ENCODE measurements at regions not wholly inside any gene's neighbourhood (a gene's known extent, or its start where the extent isn't known, plus 50 kb on each side); places are given as distances from the start of the nearest gene placed in this dataset.

DNA sequence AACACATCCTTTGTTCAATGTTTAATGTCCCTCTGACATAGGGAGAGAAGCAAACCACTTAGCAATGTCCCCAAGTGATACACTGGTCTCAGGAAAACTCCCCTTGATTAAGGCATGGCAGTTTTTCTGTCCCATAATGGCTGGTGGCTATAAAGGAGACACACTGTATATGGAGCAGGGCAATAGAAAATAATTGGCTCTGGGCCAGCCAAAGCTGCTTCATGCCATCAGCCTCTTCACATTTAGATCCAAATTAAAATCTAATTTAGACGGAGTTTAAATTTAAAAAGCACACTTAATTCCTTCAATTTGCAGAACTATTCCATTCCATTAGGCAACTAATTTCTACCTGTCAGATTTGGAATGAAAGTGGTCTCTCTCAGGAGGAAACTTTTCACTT lies 638.1 kb downstream of the DSC3 start (continued):
- no peak for TF ChIP-seq MYC (IDR thresholded peaks at IDR 0.05; ENCODE audit: borderline replicate concordance, low read length)

DNA sequence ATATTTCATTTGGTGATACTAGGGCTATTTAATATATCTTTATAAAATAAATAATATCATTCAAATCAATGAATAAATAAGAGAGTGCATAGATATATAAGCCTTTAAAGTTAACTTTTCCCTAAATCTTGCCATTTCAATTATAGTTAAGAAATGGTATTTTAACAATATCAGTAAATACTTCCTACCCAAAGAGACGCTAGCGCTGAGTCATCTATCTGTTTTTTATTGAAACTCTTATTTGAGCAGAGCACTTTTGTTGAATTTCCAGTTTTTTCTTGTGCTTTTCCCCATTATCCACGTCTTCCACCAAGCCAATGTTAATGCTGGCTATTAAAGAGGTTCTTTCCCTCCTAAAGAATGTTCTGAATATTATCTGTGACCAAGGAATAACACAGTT lies 639.3 kb downstream of the DSC3 start:
- no peaks in the 10 kb centered on the region for H3K9me3 ChIP-seq
- H3K4me3 ChIP-seq: no peak overlapping the region
- no peaks in the 10 kb centered on the region for H3K4me1 ChIP-seq
- FAIRE-seq (no peak), DNase-seq (ENCODE audit: low read depth in 1 of 2, low spot score in 1 of 2) (no peak), ATAC-seq (no peak)
- TF ChIP-seq ESRRA (IDR thresholded peaks at IDR 0.05; ENCODE audit: borderline replicate concordance, low read length) (no peak), SMC3 (IDR thresholded peaks at IDR 0.05) (no peak), JUN (IDR thresholded peaks at IDR 0.05) (no peak), HOXB5 (CRISPR knock-in tag; IDR thresholded peaks at IDR 0.05) (no peak)
- ChIA-PET POLR2A (no interaction called here), CTCF (no interaction called here)
- H3K4me2 ChIP-seq: no peak overlapping the region
- no peak overlapping the region for H3K27ac ChIP-seq
- 15% methylated on average over 3 of the region's 3 CpGs for WGBS (ENCODE audit: missing lambda C conversion rate)

- TF ChIP-seq GATA3 (IDR thresholded peaks at IDR 0.05; ENCODE audit: borderline replicate concordance) (no peak), REST (IDR thresholded peaks at IDR 0.05) (no peak), CHD4 (IDR thresholded peaks at IDR 0.05; ENCODE audit: borderline replicate concordance) (no peak), MYC (IDR thresholded peaks at IDR 0.05; ENCODE audit: borderline replicate concordance, low read length) (no peak), HOXB5 (CRISPR knock-in tag; IDR thresholded peaks at IDR 0.05) (no peak), CEBPB (IDR thresholded peaks at IDR 0.05) (no peak), SREBF2 (IDR thresholded peaks at IDR 0.05) (no peak), NPAS2 (CRISPR knock-in tag; IDR thresholded peaks at IDR 0.05; ENCODE audit: borderline replicate concordance) (no peak), HOXA7 (CRISPR knock-in tag; IDR thresholded peaks at IDR 0.05) (no peak), ZC3H11A (IDR thresholded peaks at IDR 0.05) (no peak), JUNB (IDR thresholded peaks at IDR 0.05) (no peak), USF2 (IDR thresholded peaks at IDR 0.05) (no peak)
- WGBS (ENCODE audit: missing lambda C conversion rate): 0% methylated on average over 2 of the region's 2 CpGs
- ChIA-PET CTCF (no interaction called here), POLR2A (no interaction called here)
- H3K4me3 ChIP-seq: no peak overlapping the region
- H3K27ac ChIP-seq: no peak overlapping the region
- H3K4me1 ChIP-seq: no peaks in the 10 kb centered on the region
- ATAC-seq (no peak), FAIRE-seq (no peak), DNase-seq (ENCODE audit: low read depth in 1 of 2, low spot score in 1 of 2) (no peak)
- H3K4me2 ChIP-seq: no peak overlapping the region
- H3K9me3 ChIP-seq: no peaks in the 10 kb centered on the region
Measured at GRCh38 chr18:30387401-30387800, 655.1 kb downstream of the DSC3 start.

DNA sequence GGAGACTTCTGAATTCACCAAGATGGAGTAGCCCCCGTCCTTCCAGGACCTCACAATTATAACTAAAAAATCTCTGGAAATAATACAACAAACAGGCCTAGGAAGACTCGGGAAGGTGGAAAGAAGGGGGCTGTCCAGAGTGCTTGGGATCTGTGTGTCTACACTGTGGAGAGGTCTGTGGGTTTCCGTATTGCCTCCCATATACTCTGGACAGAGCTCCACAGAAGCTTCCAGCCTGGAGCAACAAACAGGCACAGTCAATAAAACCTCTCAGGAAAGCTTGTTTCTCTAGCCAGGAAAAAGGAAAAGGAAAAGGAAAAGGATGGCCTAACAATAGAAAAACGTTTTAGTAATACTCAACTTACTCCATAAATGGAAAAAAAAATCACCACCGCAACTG lies 655.9 kb downstream of the DSC3 start:
- ATAC-seq (no peak), DNase-seq (ENCODE audit: low read depth in 1 of 2, low spot score in 1 of 2) (no peak), FAIRE-seq (no peak)
- Histone ChIP-seq H3K27ac (no peak overlapping the region), H3K4me3 (no peak overlapping the region), H3K4me2 (no peak overlapping the region), H3K4me1 (no peaks in the 10 kb centered on the region), H3K9me3 (no peaks in the 10 kb centered on the region)
- ChIA-PET POLR2A (no interaction called here), CTCF (no interaction called here)
- 11% methylated on average over 5 of the region's 5 CpGs for whole genome bisulfite sequencing (ENCODE audit: missing lambda C conversion rate)
- TF ChIP-seq REST (IDR thresholded peaks at IDR 0.05): no peak
- no peak for TF ChIP-seq TP53 (CRISPR knock-in tag; IDR thresholded peaks at IDR 0.05)
- TF ChIP-seq EHF (CRISPR knock-in tag; IDR thresholded peaks at IDR 0.05): no peak
- TF ChIP-seq NPAS2 (CRISPR knock-in tag; IDR thresholded peaks at IDR 0.05; ENCODE audit: borderline replicate concordance): no peak
- no peak for TF ChIP-seq RARB (CRISPR knock-in tag; IDR thresholded peaks at IDR 0.05)
- TF ChIP-seq NR3C1 (IDR thresholded peaks at IDR 0.05): no peak
- no peak for TF ChIP-seq JUN (IDR thresholded peaks at IDR 0.05)
- TF ChIP-seq GATA3 (IDR thresholded peaks at IDR 0.05; ENCODE audit: borderline replicate concordance): no peak
- TF ChIP-seq CHD2 (IDR thresholded peaks at IDR 0.05; ENCODE audit: low read length, partially characterized antibody): no peak
- no peak for TF ChIP-seq KDM1A (IDR thresholded peaks at IDR 0.05; ENCODE audit: low read depth)
- no peak for TF ChIP-seq ZC3H11A (IDR thresholded peaks at IDR 0.05)
- TF ChIP-seq ATOH8 (CRISPR knock-in tag; IDR thresholded peaks at IDR 0.05; ENCODE audit: low read depth): no peak
- no peak for TF ChIP-seq EP300 (IDR thresholded peaks at IDR 0.05)
- no peak for TF ChIP-seq RAD21 (conservative IDR thresholded peaks at IDR 0.05 in 1 of 2, IDR thresholded peaks at IDR 0.05 in 1 of 2)
